Renal pelvis (tissue), 1 donor: ENCODE measurements at regions not wholly inside any gene's neighbourhood (a gene's known extent, or its start where the extent isn't known, plus 50 kb on each side); places are given as distances from the start of the nearest gene placed in this dataset.

Source experiments
- DNase-seq: peaks from one replicate; pipeline ENCODE4 v3.0.0-alpha.2; 2013

- DNase-seq: no peak
These were observed 353.2 kb upstream of the PROK2 start for GRCh38 chr3:72137865-72138861.

GRCh38 chr3:72135636-72136035 is 350.7 kb upstream of the PROK2 start:
- no peak for DNase-seq

DNA sequence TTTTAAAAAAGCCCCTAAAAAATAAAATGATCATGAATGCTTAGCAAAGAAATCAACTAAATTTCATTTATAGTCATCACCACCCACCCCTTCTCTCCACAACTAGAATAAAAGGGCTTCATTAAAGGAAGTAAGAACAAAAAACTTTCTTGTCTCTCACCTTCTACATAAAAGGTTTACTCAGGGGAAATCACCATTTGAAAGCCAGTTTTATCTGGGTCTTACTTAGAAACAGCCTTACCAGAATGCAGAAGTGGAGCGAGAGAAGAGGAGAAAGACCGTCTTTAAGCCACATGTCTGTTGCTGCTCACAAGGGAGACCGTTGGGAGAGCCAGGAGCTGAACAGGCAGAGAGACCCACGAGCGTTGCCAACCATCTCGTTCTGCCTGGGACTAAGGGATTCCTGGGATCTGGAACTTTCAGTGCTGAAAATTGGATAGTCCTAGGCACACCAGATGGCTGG is 350.1 kb upstream of the PROK2 start:
- no peak for DNase-seq

- no peak for DNase-seq
These were observed 348.5 kb upstream of the PROK2 start for GRCh38 chr3:72133329-72134011.

GRCh38 chr3:72131899-72132298 is 347.0 kb upstream of the PROK2 start:
- DNase-seq: no peak

DNA sequence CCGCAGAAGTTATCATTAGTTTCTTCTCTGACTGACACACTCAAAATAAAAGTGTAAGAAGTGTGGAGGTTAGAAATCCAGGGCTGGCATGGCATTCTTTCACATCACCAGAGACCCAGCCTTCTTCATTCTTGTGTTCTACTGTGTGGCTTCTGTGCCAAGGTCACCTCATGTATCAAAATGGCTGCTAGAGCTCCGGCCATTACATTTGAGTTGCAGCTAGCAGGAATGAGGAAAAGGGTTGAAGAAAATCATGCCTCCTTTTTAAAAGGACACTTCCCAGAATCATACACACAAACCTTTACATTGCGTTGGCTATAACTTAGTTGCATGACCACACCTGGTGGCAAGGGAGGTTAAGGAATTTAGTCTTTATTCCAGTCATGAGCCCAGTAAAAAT is 345.6 kb upstream of the PROK2 start:
- no peak for DNase-seq

DNA sequence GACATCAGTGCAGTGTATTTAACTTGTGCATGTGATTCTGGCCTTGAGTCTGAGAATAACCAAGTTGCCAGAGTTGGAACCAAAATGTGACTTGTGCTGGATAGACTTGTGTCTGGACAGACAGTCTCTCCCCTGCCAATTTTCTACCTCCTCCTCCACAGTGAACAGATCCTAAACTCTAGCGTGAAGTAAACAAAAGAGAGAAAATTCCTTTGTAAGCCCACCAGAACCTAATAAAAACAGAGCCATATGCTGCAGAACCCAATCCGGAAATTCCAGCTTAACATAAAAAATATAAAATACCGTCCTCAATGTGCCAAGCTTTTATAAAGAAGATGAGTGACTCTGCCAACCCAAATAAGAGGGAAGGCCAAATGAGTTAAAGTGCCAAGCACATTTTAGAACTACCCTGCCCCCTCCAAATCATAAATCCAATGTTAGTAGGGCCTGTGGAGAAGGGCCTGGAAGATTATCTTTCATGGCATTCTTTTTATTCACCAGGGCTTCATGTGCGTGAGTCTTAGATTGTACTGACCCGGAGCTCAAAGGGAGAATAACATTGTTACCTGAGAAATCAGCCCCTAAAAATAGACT is 344.6 kb upstream of the PROK2 start:
- no peak for DNase-seq

DNA sequence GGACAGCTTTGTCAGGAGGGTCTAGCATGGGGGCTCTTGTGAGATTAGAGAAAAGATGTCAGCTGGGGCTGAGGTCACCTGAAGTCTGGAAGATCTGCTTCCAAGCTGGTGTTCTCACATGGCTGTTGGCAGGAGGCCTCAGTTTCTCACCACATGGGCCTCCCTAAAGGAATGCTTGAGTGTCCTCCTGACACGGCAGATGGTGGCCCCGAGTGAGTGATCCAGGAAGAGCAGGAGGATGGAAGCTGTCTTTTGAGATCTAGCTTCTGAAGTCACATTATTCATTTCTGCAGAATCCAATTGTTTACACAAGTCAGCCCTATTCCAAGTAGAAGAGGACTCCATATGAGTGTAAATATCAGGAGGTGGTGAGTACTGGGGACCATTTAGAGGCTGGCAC is 344.0 kb upstream of the PROK2 start:
- no peak for DNase-seq

DNA sequence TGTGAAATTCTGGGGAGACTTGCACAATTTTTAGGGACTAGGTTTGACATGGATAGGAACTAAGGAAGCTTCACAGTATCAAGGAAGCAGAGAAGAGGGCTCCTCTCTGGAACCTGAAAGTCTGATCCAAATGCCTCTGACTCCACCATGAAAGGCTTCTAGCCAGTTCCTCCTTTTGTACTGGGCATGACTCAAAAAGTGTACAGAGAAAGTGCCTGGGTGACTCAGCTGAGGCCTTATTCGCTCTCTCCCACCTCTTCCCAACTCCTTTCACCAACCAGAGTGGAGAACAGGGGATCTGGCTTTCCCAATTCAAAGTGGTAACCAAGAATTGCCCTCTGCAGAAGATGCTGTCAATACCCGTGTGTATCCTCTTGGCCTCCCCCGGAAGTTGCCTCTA is 342.9 kb upstream of the PROK2 start:
- no peak for DNase-seq

DNA sequence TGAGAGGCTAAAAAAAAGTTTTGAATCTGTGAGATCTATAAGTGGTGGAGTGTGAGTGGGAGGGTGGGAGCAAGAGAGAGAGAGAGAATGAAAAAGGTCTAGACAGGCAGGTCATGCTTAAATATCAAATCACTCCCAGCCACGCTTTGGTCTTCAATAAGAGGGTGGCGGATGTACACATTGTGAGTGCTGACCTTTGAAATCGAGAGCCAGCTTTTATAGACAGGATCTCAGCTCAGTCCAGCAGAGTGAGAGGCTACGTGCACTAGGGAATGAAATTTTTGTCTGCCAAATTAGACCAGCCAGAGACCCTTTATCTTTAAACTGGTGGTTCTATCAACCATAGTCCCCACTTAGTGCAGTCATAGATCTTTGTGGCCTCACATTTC is 342.3 kb upstream of the PROK2 start:
- no peak for DNase-seq

- DNase-seq: no peak
These were observed 341.7 kb upstream of the PROK2 start for GRCh38 chr3:72126441-72127223.

DNA sequence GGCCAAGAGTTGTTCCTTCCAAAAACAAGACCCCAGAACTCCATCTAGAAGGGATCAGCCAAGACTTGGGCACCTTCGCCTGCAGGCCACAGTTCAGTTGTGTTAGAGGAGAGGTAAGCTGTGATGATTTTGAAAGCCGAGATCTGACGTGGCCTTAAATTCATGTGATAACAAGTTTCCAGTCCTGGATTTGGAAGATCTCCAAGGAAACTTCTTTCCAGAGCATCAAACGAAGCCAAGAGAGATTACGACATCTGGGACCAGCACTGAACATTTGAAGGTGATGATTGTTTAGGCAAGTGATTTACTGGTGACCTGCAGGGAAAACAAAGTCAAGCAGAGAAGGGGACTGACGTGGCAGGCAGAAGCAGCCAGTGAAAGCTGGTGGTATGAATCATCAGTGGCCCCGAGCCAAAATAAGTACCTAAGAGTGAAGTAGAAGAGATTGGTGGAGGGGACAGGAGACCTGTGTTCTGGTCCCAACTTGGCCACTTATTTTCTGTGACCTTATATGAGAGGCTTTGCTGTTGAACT is 339.0 kb upstream of the PROK2 start:
- DNase-seq: no peak

DNA sequence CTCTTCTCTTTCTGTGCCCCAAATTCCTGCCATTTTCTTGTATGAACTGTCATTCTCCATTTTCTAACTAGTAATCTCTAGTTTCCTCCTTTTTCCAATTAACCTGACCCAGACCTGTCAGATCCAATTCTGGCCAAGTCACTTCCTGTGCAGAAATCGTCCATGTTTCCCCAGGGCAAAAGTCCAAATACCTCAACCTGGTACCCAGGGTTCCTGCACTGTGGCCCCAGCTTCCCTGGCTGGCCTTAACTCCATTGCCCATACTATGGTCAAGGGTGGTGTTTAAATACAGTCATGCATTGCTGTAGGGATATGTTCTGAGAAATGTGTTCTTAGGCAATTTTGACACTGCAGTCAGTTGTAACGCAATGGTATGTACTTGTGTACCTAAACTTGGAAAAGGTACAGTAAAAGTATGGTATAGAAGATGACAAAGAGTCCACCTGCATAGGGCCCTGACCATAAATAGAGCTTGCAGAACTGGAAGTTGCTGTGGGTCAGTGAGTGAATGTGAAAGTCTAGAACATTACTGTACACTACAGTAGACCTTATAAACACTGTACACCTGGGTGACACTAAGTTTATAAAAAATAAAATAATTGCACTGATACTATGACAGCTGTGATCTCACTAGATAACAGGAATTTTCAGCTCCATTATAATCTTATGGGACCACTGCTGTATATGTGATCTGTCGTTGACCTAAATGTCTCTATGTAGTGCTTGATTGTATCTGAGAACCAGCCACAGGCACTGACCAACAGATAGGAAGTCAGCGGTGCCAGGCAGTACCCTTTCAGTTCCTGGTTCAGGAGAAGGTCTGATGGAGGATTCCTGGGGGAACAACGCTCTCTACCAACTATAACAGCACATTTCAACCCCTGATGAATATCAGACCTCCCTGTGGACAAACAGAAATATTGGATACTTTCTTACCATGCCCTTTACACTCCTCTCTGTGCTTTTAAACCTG is 336.1 kb upstream of the PROK2 start:
- no peak for DNase-seq

DNA sequence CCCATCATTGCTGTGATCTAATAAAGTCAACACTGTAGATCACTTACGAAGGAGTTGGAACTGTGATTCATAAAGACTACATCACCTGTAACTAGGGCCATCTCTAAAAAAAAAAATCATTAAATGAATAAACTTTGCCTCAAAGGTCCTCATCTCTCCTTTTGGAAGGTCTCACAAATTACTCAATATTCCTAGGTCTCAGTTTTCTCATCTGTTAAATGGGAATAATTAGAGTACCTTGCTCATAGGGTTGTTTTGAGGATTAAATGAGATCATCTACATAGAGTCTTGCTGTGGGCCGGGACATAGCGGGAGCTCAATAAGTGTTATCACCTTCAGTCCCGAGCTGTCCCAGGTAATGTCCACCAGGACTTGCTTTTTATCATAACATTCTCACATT is 335.1 kb upstream of the PROK2 start:
- no peak for DNase-seq

DNA sequence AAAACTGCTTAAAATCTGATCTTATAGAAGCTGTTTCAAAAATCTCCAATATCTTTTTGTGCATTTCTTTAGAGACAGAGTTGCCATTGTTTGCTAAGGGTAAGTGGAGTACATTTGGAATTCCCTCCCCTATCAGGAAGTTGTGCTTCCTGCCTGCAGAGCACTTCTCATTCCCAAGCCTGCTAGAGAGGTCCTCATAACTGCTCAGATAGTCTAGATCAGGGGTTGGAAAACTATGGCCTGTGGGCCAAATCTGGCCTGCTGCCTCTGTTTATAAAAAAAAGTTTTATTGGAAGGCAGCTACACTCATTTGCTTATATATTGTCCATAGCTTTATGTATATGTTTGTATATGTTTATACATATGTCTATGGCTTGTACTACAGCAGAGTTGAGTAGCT is 333.7 kb upstream of the PROK2 start:
- DNase-seq: no peak

DNA sequence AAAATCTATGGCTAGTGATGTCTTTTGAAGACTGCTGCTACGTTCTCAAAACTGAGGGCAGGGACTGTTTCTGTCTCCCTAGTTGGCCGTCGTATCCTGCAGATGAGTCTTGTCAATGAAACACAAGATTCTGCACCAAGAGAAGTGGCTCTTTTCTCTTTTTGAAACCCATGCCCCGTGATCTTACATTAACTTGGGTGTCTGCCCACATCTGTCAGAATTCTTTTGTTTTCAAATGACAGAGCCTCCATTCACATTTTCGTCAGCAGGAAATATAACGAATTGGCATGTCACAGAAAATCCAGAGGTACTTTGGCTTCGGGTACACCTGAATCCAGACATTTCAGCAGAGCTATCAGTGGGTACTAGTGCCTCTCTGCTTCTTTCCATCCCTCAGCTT is 331.3 kb upstream of the PROK2 start:
- no peak for DNase-seq

- DNase-seq: no peak
These were observed 330.4 kb upstream of the PROK2 start for GRCh38 chr3:72115307-72115706.

DNA sequence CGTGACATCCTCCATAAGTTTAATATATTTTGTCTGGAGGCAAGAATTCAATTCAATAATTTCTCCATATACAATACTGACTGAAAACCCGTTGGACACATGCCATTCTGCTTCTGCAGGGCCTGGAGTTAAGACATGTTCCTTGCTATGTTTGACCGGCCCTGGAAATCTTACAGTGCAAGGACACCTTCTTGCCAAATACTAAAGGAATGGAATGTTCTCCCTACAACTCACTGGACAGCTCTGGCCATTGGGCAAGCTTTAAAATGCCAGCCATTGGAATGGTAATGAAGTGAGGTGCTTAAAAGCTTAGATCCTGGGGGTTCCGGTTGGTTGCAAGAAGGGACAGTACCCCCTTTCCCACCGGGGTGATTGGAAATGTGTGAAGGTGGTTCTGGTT is 329.8 kb upstream of the PROK2 start:
- DNase-seq: no peak

- no peak for DNase-seq
These were observed 329.0 kb upstream of the PROK2 start for GRCh38 chr3:72113964-72114363.

- no peak for DNase-seq
These were observed 328.6 kb upstream of the PROK2 start for GRCh38 chr3:72113564-72113963.

GRCh38 chr3:72112435-72112834 is 327.5 kb upstream of the PROK2 start:
- DNase-seq: no peak
